Testis (tissue), 2 donors: ENCODE measurements at regions not wholly inside any gene's neighbourhood (a gene's known extent, or its start where the extent isn't known, plus 50 kb on each side); places are given as distances from the start of the nearest gene placed in this dataset.

Source experiments
- CTCF ChIP-seq, 3 experiments: fragments of 450-650 bp in 2 of 3; fragments of 200-600 bp in 1 of 3; sonication (generic) in 1 of 3; IDR thresholded peaks; one replicate each; pipeline ENCODE4 v1.5.1; 2016 to 2019; ENCODE audit warnings: antibody characterized with exemption in 3 of 3, mild to moderate bottlenecking in 2 of 3, moderate library complexity in 1 of 3
- POLR2A ChIP-seq: fragments of 450-650 bp; IDR thresholded peaks from one replicate; pipeline ENCODE4 v1.6.1; 2017; ENCODE audit warnings: antibody characterized with exemption, mild to moderate bottlenecking, moderate library complexity

DNA sequence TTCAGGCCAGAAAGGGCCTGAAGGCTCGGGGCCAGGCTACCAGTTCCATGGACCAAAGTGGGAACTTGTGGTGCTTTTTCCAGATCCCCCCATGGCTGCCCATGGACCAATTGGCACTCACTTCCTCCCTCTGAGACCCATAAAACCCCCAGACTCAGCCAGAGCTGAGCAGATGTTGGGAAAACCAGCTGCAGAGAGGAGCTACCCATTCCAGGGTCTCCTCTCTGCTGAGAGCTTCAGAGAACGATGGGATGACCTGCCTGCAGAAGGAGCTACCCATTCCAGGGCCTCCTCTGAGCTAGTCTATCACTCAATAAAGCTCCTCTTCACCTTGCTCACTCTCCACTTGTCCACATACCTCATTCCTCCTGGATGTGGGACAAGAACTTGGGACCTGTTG, 52.2 kb upstream of the MED9 start:
- TF ChIP-seq POLR2A (no peak), CTCF (IDR thresholded peaks at IDR 0.05) (no peak)
